A673 (cell line): ENCODE measurements at regions not wholly inside any gene's neighbourhood (a gene's known extent, or its start where the extent isn't known, plus 50 kb on each side); places are given as distances from the start of the nearest gene placed in this dataset.

Source experiments
- BruUV-seq: library from RNA; stranded (reverse); fragments of 400-500 nt; replicated peaks from 2 replicates; lab custom pipeline; 2021; lab: Mats Ljungman, UMichigan
- CTCF ChIA-PET: fragments of 300-600 bp; sonication (Branson Sonifier 250); formaldehyde crosslinking; loops from one replicate; lab custom pipeline; 2022; ENCODE audit warnings: antibody characterized with exemption; lab: Charles Lee
- POLR2A ChIA-PET: fragments of 300-600 bp; sonication (Branson Sonifier 250); formaldehyde crosslinking; loops from one replicate; lab custom pipeline; 2022; ENCODE audit warnings: antibody characterized with exemption; ENCODE audit not compliant: low non-redundant PET; lab: Charles Lee
- DNase-seq: peaks from one replicate; pipeline ENCODE4 v3.0.0-alpha.2; 2015; ENCODE audit warnings: low spot score
- H3K27ac ChIP-seq: fragments of 200-600 bp; sonication (generic); 2 replicates; pipeline ENCODE4 v1.5.1; 2016; ENCODE audit warnings: mixed run types, low read depth, mild to moderate bottlenecking, mixed read lengths, antibody characterized with exemption, low read length; ENCODE audit not compliant: poor library complexity, severe bottlenecking
- H3K27me3 ChIP-seq: fragments of 200-600 bp; sonication (generic); replicated peaks from 2 replicates; pipeline ENCODE4 v1.6.1; 2017; ENCODE audit warnings: mixed run types, low read depth, mild to moderate bottlenecking, mixed read lengths, antibody characterized with exemption, low read length; ENCODE audit not compliant: insufficient read depth, poor library complexity
- H3K36me3 ChIP-seq: fragments of 200-600 bp; sonication (generic); 2 replicates; pipeline ENCODE4 v1.6.1; 2016; ENCODE audit warnings: mixed run types, mild to moderate bottlenecking, mixed read lengths, antibody characterized with exemption, low read length; ENCODE audit not compliant: insufficient read depth, poor library complexity, severe bottlenecking
- H3K4me1 ChIP-seq: fragments of 200-600 bp; sonication (generic); 2 replicates; pipeline ENCODE4 v1.6.1; 2017; ENCODE audit warnings: mixed run types, mild to moderate bottlenecking, mixed read lengths, antibody characterized with exemption, low read length; ENCODE audit not compliant: insufficient read depth, poor library complexity, severe bottlenecking
- H3K4me3 ChIP-seq: fragments of 200-600 bp; sonication (generic); 2 replicates; pipeline ENCODE4 v1.5.1; 2016; ENCODE audit warnings: low read depth, mixed run types, mild to moderate bottlenecking, mixed read lengths, low read length; ENCODE audit not compliant: poor library complexity, severe bottlenecking
- H3K9me3 ChIP-seq: fragments of 200-600 bp; sonication (generic); 2 replicates; pipeline ENCODE4 v1.6.1; 2016; ENCODE audit warnings: mixed run types, low read depth, mild to moderate bottlenecking, mixed read lengths, antibody characterized with exemption, low read length; ENCODE audit not compliant: poor library complexity, severe bottlenecking
- EZH2 ChIP-seq: fragments of 200-600 bp; sonication (generic); IDR thresholded peaks from 2 replicates; pipeline ENCODE4 v1.6.1; 2017; ENCODE audit warnings: borderline replicate concordance, low read depth, mild to moderate bottlenecking, mixed read lengths, antibody characterized with exemption, low read length; ENCODE audit not compliant: poor library complexity, severe bottlenecking
- intact Hi-C: fragments of 100-400 bp; cut with micrococcal nuclease; formaldehyde crosslinking; loops from one replicate; pipeline ENCODE4 v1.10.0; 2022; ENCODE audit not compliant: unreplicated experiment
- TF ChIP-seq, protein P1 (sequence below): fragments of 300-800, 200-600 bp; sonication (generic); conservative IDR thresholded peaks from 2 replicates; pipeline ENCODE4 v1.5.1; 2017; ENCODE audit warnings: low read depth, mild to moderate bottlenecking, antibody characterized with exemption, low read length, moderate library complexity, mixed read lengths

- CTCF ChIA-PET, result no interaction called here
- Histone ChIP-seq H3K4me3 (no peak overlapping the region), H3K9me3 (no peaks in the 10 kb centered on the region), H3K36me3 (no peaks in the 10 kb centered on the region), H3K4me1 (no peaks in the 10 kb centered on the region), H3K27me3 (no peaks in the 10 kb centered on the region), H3K27ac (no peak overlapping the region)
- BruUV-seq, result no TSS peak
- TF ChIP-seq, protein P1, sequence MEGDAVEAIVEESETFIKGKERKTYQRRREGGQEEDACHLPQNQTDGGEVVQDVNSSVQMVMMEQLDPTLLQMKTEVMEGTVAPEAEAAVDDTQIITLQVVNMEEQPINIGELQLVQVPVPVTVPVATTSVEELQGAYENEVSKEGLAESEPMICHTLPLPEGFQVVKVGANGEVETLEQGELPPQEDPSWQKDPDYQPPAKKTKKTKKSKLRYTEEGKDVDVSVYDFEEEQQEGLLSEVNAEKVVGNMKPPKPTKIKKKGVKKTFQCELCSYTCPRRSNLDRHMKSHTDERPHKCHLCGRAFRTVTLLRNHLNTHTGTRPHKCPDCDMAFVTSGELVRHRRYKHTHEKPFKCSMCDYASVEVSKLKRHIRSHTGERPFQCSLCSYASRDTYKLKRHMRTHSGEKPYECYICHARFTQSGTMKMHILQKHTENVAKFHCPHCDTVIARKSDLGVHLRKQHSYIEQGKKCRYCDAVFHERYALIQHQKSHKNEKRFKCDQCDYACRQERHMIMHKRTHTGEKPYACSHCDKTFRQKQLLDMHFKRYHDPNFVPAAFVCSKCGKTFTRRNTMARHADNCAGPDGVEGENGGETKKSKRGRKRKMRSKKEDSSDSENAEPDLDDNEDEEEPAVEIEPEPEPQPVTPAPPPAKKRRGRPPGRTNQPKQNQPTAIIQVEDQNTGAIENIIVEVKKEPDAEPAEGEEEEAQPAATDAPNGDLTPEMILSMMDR, result no peak
- no peak for TF ChIP-seq EZH2
- no peak for DNase-seq
- POLR2A ChIA-PET, result no interaction called here
- intact Hi-C loops, result no loop called here
These were observed 562.3 kb upstream of the BTBD3 start for GRCh38 chr20:11355345-11355744.

- Histone ChIP-seq H3K27me3 (no peaks in the 10 kb centered on the region), H3K36me3 (no peaks in the 10 kb centered on the region), H3K4me3 (no peak overlapping the region), H3K27ac (no peak overlapping the region), H3K4me1 (no peaks in the 10 kb centered on the region), H3K9me3 (no peaks in the 10 kb centered on the region)
- BruUV-seq, result no TSS peak
- CTCF ChIA-PET, result no interaction called here
- POLR2A ChIA-PET, result no interaction called here
- TF ChIP-seq EZH2, result no peak
- TF ChIP-seq, protein P1, result no peak
- intact Hi-C loops, result no loop called here
- no peak for DNase-seq
These were observed 561.6 kb upstream of the BTBD3 start for GRCh38 chr20:11356061-11356460.

GRCh38 chr20:11362450-11362849 lies 555.2 kb upstream of the BTBD3 start:
- no peaks in the 10 kb centered on the region for H3K9me3 ChIP-seq
- no peaks in the 10 kb centered on the region for H3K27me3 ChIP-seq
- H3K36me3 ChIP-seq, result no peaks in the 10 kb centered on the region
- CTCF ChIA-PET, result no interaction called here
- no TSS peak for BruUV-seq
- no peak for TF ChIP-seq EZH2
- TF ChIP-seq, protein P1, result no peak
- H3K4me1 ChIP-seq, result no peaks in the 10 kb centered on the region
- H3K4me3 ChIP-seq, result no peak overlapping the region
- POLR2A ChIA-PET, result no interaction called here
- DNase-seq, result no peak
- no peak overlapping the region for H3K27ac ChIP-seq
- intact Hi-C loops, result no loop called here
